GM21423 (cell line): ENCODE measurements at regions not wholly inside any gene's neighbourhood (a gene's known extent, or its start where the extent isn't known, plus 50 kb on each side); places are given as distances from the start of the nearest gene placed in this dataset.
"Not testable (repeated sequence)": the region's sequence is repeated elsewhere in the genome, so short reads cannot be mapped to it uniquely, and the experiment has no call there.

Experiments used
- ATAC-seq: cut with Tn5 transposase; IDR thresholded peaks from one replicate; pipeline ENCODE4 v1.9.1; 2021; ENCODE audit warnings: mild to moderate bottlenecking, moderate library complexity; ENCODE audit not compliant: unreplicated experiment

GRCh38 chr1:223018534-223018933 is 124.5 kb downstream of the TLR5 start:
- ATAC-seq: no peak

GRCh38 chr1:223019256-223019655 is 123.8 kb downstream of the TLR5 start:
- ATAC-seq: no peak

- no peak for ATAC-seq
Observed at GRCh38 chr1:223020770-223021169, 122.3 kb downstream of the TLR5 start.

- ATAC-seq: no peak
Observed at GRCh38 chr1:223022641-223023473, 120.2 kb downstream of the TLR5 start.

- ATAC-seq: no peak
Observed at GRCh38 chr1:223023863-223024262, 119.2 kb downstream of the TLR5 start.

GRCh38 chr1:223024486-223024885 is 118.6 kb downstream of the TLR5 start:
- ATAC-seq: not testable (repeated sequence)

GRCh38 chr1:223025190-223025734 is 117.8 kb downstream of the TLR5 start:
- ATAC-seq: not testable (repeated sequence)

- ATAC-seq: not testable (repeated sequence)
Observed at GRCh38 chr1:223026639-223027038, 116.4 kb downstream of the TLR5 start.

GRCh38 chr1:223029985-223030769 is 112.9 kb downstream of the TLR5 start:
- no peak for ATAC-seq

- no peak for ATAC-seq
Observed at GRCh38 chr1:223030871-223031400, 112.1 kb downstream of the TLR5 start.

GRCh38 chr1:223031733-223032601 is 111.1 kb downstream of the TLR5 start:
- ATAC-seq: no peak

GRCh38 chr1:223033658-223034057 is 109.4 kb downstream of the TLR5 start:
- no peak for ATAC-seq

GRCh38 chr1:223034270-223034798 is 108.7 kb downstream of the TLR5 start:
- ATAC-seq: no peak

- ATAC-seq: no peak
Observed at GRCh38 chr1:223035724-223036478, 107.1 kb downstream of the TLR5 start.

GRCh38 chr1:223036479-223036845 is 106.6 kb downstream of the TLR5 start:
- ATAC-seq: no peak

GRCh38 chr1:223037845-223038244 is 105.2 kb downstream of the TLR5 start:
- no peak for ATAC-seq

GRCh38 chr1:223038288-223039006 is 104.6 kb downstream of the TLR5 start:
- ATAC-seq: no peak

- ATAC-seq: no peak
Observed at GRCh38 chr1:223039990-223040389, 103.1 kb downstream of the TLR5 start.

GRCh38 chr1:223041481-223041880 is 101.6 kb downstream of the TLR5 start:
- no peak for ATAC-seq
